Karpas-422 (cell line): ENCODE measurements at regions not wholly inside any gene's neighbourhood (a gene's known extent, or its start where the extent isn't known, plus 50 kb on each side); places are given as distances from the start of the nearest gene placed in this dataset.

Experiments used
- DNase-seq: peaks from one replicate; pipeline ENCODE4 v3.0.0-alpha.2; 2015
- H2AFZ ChIP-seq: fragments of 200-600 bp; sonication (generic); 2 replicates; pipeline ENCODE4 v1.6.1; 2014; ENCODE audit warnings: antibody characterized with exemption, low read length, mixed read lengths
- H3K27ac ChIP-seq: fragments of 200-600 bp; sonication (generic); 2 replicates; pipeline ENCODE4 v1.5.1; 2014; ENCODE audit warnings: mild to moderate bottlenecking, low read length, moderate library complexity
- H3K27me3 ChIP-seq: fragments of 200-600 bp; sonication (generic); 2 replicates; pipeline ENCODE4 v1.6.1; 2014; ENCODE audit warnings: low read length, mixed read lengths
- H3K36me3 ChIP-seq: fragments of 200-600 bp; sonication (generic); 2 replicates; pipeline ENCODE4 v1.6.1; 2014; ENCODE audit warnings: low read length, mixed read lengths; ENCODE audit not compliant: insufficient read depth
- H3K4me1 ChIP-seq: fragments of 200-600 bp; sonication (generic); 2 replicates; pipeline ENCODE4 v1.6.1; 2014; ENCODE audit warnings: mild to moderate bottlenecking, low read length, mixed read lengths
- H3K4me2 ChIP-seq: fragments of 200-600 bp; sonication (generic); 2 replicates; pipeline ENCODE4 v1.6.1; 2014; ENCODE audit warnings: low read length, low read depth, mild to moderate bottlenecking; ENCODE audit not compliant: poor library complexity, severe bottlenecking
- H3K4me3 ChIP-seq: fragments of 200-600 bp; sonication (generic); 2 replicates; pipeline ENCODE4 v1.5.1; 2014; ENCODE audit warnings: mild to moderate bottlenecking, antibody characterized with exemption, low read length, mixed read lengths
- H3K79me2 ChIP-seq: fragments of 200-600 bp; sonication (generic); 2 replicates; pipeline ENCODE4 v1.6.1; 2014; ENCODE audit warnings: mild to moderate bottlenecking, low read length, mixed read lengths
- H3K9ac ChIP-seq: fragments of 200-600 bp; sonication (generic); 2 replicates; pipeline ENCODE4 v1.6.0; 2014; ENCODE audit warnings: low read length
- H3K9me2 ChIP-seq: fragments of 200-600 bp; sonication (generic), shearing (Covaris generic); replicated peaks from 2 replicates; pipeline ENCODE4 v1.6.0; 2014; ENCODE audit warnings: mild to moderate bottlenecking, low read length, moderate library complexity; ENCODE audit not compliant: insufficient read depth
- H3K9me3 ChIP-seq: fragments of 300-700, 200-600 bp; sonication (generic); 2 replicates; pipeline ENCODE4 v1.6.1; 2014; ENCODE audit warnings: low read length, mixed read lengths
- H4K20me1 ChIP-seq: fragments of 200-600 bp; sonication (generic); 2 replicates; pipeline ENCODE4 v1.6.1; 2014; ENCODE audit warnings: mild to moderate bottlenecking, antibody characterized with exemption, low read length, low read depth; ENCODE audit not compliant: insufficient read depth

GRCh38 chr12:30440826-30441602 is 254.7 kb downstream of the IPO8 start:
- Histone ChIP-seq H3K9ac (no peak overlapping the region), H3K9me3 (no peaks in the 10 kb centered on the region), H2AFZ (no peak overlapping the region), H3K79me2 (no peaks in the 10 kb centered on the region), H3K9me2 (no peaks in the 10 kb centered on the region), H4K20me1 (no peaks in the 10 kb centered on the region), H3K27me3 (no peaks in the 10 kb centered on the region), H3K36me3 (no peaks in the 10 kb centered on the region), H3K4me3 (no peak overlapping the region), H3K27ac (no peak overlapping the region), H3K4me2 (no peak overlapping the region), H3K4me1 (no peaks in the 10 kb centered on the region)
- peak; percentile 54 for DNase-seq

- H3K79me2 ChIP-seq, result no peaks in the 10 kb centered on the region
- H3K4me3 ChIP-seq, result no peak overlapping the region
- no peaks in the 10 kb centered on the region for H3K9me3 ChIP-seq
- no peaks in the 10 kb centered on the region for H4K20me1 ChIP-seq
- H2AFZ ChIP-seq, result no peak overlapping the region
- H3K9ac ChIP-seq, result no peak overlapping the region
- H3K4me1 ChIP-seq, result no peaks in the 10 kb centered on the region
- no peak overlapping the region for H3K4me2 ChIP-seq
- no peak for DNase-seq
- no peak overlapping the region for H3K27ac ChIP-seq
- no peaks in the 10 kb centered on the region for H3K27me3 ChIP-seq
- H3K36me3 ChIP-seq, result no peaks in the 10 kb centered on the region
- no peaks in the 10 kb centered on the region for H3K9me2 ChIP-seq
Measured at GRCh38 chr12:30439201-30439600, 256.5 kb downstream of the IPO8 start.

GRCh38 chr12:30438601-30439041 is 257.0 kb downstream of the IPO8 start:
- Histone ChIP-seq H3K9ac (no peak overlapping the region), H3K4me2 (no peak overlapping the region), H3K27ac (no peak overlapping the region), H3K36me3 (no peaks in the 10 kb centered on the region), H3K4me3 (no peak overlapping the region), H3K27me3 (no peaks in the 10 kb centered on the region), H3K9me3 (no peaks in the 10 kb centered on the region), H3K4me1 (no peaks in the 10 kb centered on the region), H3K9me2 (no peaks in the 10 kb centered on the region), H4K20me1 (no peaks in the 10 kb centered on the region), H2AFZ (no peak overlapping the region), H3K79me2 (no peaks in the 10 kb centered on the region)
- no peak for DNase-seq

- Histone ChIP-seq H3K27me3 (no peaks in the 10 kb centered on the region), H4K20me1 (no peaks in the 10 kb centered on the region), H2AFZ (no peak overlapping the region), H3K79me2 (no peaks in the 10 kb centered on the region), H3K27ac (no peak overlapping the region), H3K36me3 (no peaks in the 10 kb centered on the region), H3K9ac (no peak overlapping the region), H3K9me3 (no peaks in the 10 kb centered on the region), H3K4me3 (no peak overlapping the region), H3K4me1 (no peaks in the 10 kb centered on the region), H3K9me2 (no peaks in the 10 kb centered on the region), H3K4me2 (no peak overlapping the region)
- DNase-seq, result no peak
Measured at GRCh38 chr12:30437616-30438015, 258.1 kb downstream of the IPO8 start.

- DNase-seq, result no peak
- H2AFZ ChIP-seq, result no peak overlapping the region
- H3K27me3 ChIP-seq, result no peaks in the 10 kb centered on the region
Measured at GRCh38 chr12:30437044-30437443, 258.6 kb downstream of the IPO8 start.

GRCh38 chr12:30428098-30428497 is 267.6 kb downstream of the IPO8 start:
- Histone ChIP-seq H3K36me3 (no peaks in the 10 kb centered on the region), H3K4me2 (no peak overlapping the region), H4K20me1 (no peaks in the 10 kb centered on the region), H2AFZ (no peak overlapping the region), H3K4me3 (no peak overlapping the region), H3K9me3 (peaks cover 5% of the 10 kb centered on the region; the same call in 1 of the 2 replicates), H3K27ac (no peak overlapping the region), H3K27me3 (no peaks in the 10 kb centered on the region), H3K9me2 (0 out of 2 replicates have a peak, but pooled peaks cover 4% of the 10 kb centered on the region), H3K9ac (no peak overlapping the region), H3K79me2 (no peaks in the 10 kb centered on the region), H3K4me1 (no peaks in the 10 kb centered on the region)
- no peak for DNase-seq

More at GRCh38 chr12:30437044-30437443, 258.6 kb downstream of the IPO8 start:
- Histone ChIP-seq H3K4me3 (no peak overlapping the region), H3K9me3 (no peaks in the 10 kb centered on the region), H4K20me1 (no peaks in the 10 kb centered on the region), H3K9ac (no peak overlapping the region), H3K79me2 (no peaks in the 10 kb centered on the region), H3K4me1 (no peaks in the 10 kb centered on the region), H3K9me2 (no peaks in the 10 kb centered on the region), H3K4me2 (no peak overlapping the region), H3K27ac (no peak overlapping the region), H3K36me3 (no peaks in the 10 kb centered on the region)

GRCh38 chr12:30427555-30427954 is 268.1 kb downstream of the IPO8 start:
- Histone ChIP-seq H3K9ac (no peak overlapping the region), H2AFZ (no peak overlapping the region), H3K4me2 (no peak overlapping the region), H3K79me2 (no peaks in the 10 kb centered on the region), H3K27ac (no peak overlapping the region), H3K27me3 (no peaks in the 10 kb centered on the region), H3K9me2 (0 out of 2 replicates have a peak, but pooled peaks cover 4% of the 10 kb centered on the region), H3K4me1 (no peaks in the 10 kb centered on the region), H4K20me1 (no peaks in the 10 kb centered on the region), H3K36me3 (no peaks in the 10 kb centered on the region), H3K4me3 (no peak overlapping the region), H3K9me3 (peaks cover 5% of the 10 kb centered on the region; the same call in 1 of the 2 replicates)
- no peak for DNase-seq

- Histone ChIP-seq H3K4me2 (no peak overlapping the region), H4K20me1 (no peaks in the 10 kb centered on the region), H3K9me3 (peaks cover 5% of the 10 kb centered on the region; the same call in 1 of the 2 replicates), H3K36me3 (no peaks in the 10 kb centered on the region), H3K27me3 (no peaks in the 10 kb centered on the region), H3K9me2 (0 out of 2 replicates have a peak, but pooled peaks cover 4% of the 10 kb centered on the region), H3K27ac (no peak overlapping the region), H3K4me1 (no peaks in the 10 kb centered on the region), H3K9ac (no peak overlapping the region), H3K79me2 (no peaks in the 10 kb centered on the region), H2AFZ (no peak overlapping the region), H3K4me3 (no peak overlapping the region)
- no peak for DNase-seq
Measured at GRCh38 chr12:30425445-30425844, 270.2 kb downstream of the IPO8 start.
